ENCODE measurements at regions not wholly inside any gene's neighbourhood (a gene's known extent, or its start where the extent isn't known, plus 50 kb on each side); places are given as distances from the start of the nearest gene placed in this dataset.

- Histone ChIP-seq H3K27ac (no peak overlapping the region), H3K27me3 (no peaks in the 10 kb centered on the region), H3K9me3 (no peaks in the 10 kb centered on the region), H3K4me3 (no peak overlapping the region), H3K36me3 (no peaks in the 10 kb centered on the region), H3K4me1 (peaks cover 0 to 4% (median 0%) of the 10 kb centered on the region in 12 donors)
- TF ChIP-seq CTCF (IDR thresholded peaks at IDR 0.05), result no peak
- TF ChIP-seq POLR2A (IDR thresholded peaks at IDR 0.05), result no peak
- intact Hi-C loops (cut with DNase I), result no loop called here
- no peak for DNase-seq
- 93 to 95% (median 94%) methylated on average over 7 of the region's 7 CpGs for WGBS, 4 donors
- ATAC-seq, result no peak
Observed at GRCh38 chr13:58024103-58024502, 392.6 kb downstream of the PCDH17 start.

GRCh38 chr13:58025821-58026220, 394.3 kb downstream of the PCDH17 start:
- no peak for ATAC-seq
- TF ChIP-seq CTCF (IDR thresholded peaks at IDR 0.05) (no peak), POLR2A (IDR thresholded peaks at IDR 0.05) (no peak)
- DNase-seq, result no peak
- intact Hi-C loops (cut with DNase I), result no loop called here
- peaks cover 0 to 4% (median 0%) of the 10 kb centered on the region in 12 donors for H3K4me1 ChIP-seq
- WGBS, 4 donors, result 32 to 49% (median 42%) methylated on average over 1 of the region's 1 CpG
- no peaks in the 10 kb centered on the region for H3K27me3 ChIP-seq
- no peaks in the 10 kb centered on the region for H3K9me3 ChIP-seq
- no peak overlapping the region for H3K27ac ChIP-seq
- H3K36me3 ChIP-seq, result no peaks in the 10 kb centered on the region
- H3K4me3 ChIP-seq, result no peak overlapping the region

- intact Hi-C loops (cut with DNase I), result no loop called here
- Histone ChIP-seq H3K9me3 (no peaks in the 10 kb centered on the region), H3K4me1 (no peaks in the 10 kb centered on the region), H3K4me3 (no peak overlapping the region), H3K36me3 (no peaks in the 10 kb centered on the region), H3K27ac (no peak overlapping the region), H3K27me3 (no peaks in the 10 kb centered on the region)
- no peak for ATAC-seq
- TF ChIP-seq CTCF (IDR thresholded peaks at IDR 0.05) (no peak), POLR2A (IDR thresholded peaks at IDR 0.05) (no peak)
- no peak for DNase-seq
- 63 to 76% (median 69%) methylated on average over 2 of the region's 2 CpGs for WGBS, 4 donors
Observed at GRCh38 chr13:58032676-58033460, 401.3 kb downstream of the PCDH17 start.

GRCh38 chr13:58043971-58044370, 412.4 kb downstream of the PCDH17 start:
- WGBS, 4 donors, result 77 to 79% (median 78%) methylated on average over 2 of the region's 2 CpGs
- TF ChIP-seq CTCF (IDR thresholded peaks at IDR 0.05), result no peak
- no peak for TF ChIP-seq POLR2A (IDR thresholded peaks at IDR 0.05)
- no peak overlapping the region for H3K4me3 ChIP-seq
- H3K36me3 ChIP-seq, result no peaks in the 10 kb centered on the region
- intact Hi-C loops (cut with DNase I), result no loop called here
- no peaks in the 10 kb centered on the region for H3K27me3 ChIP-seq
- H3K9me3 ChIP-seq, result no peaks in the 10 kb centered on the region
- H3K4me1 ChIP-seq, result peaks cover 0 to 7% (median 0%) of the 10 kb centered on the region in 12 donors
- H3K27ac ChIP-seq, result no peak overlapping the region
- DNase-seq, result no peak
- no peak for ATAC-seq

All from heart left ventricle (tissue), 16 donors.